Mesenchymal stem cell (in vitro differentiated cells and primary cell): ENCODE measurements at regions not wholly inside any gene's neighbourhood (a gene's known extent, or its start where the extent isn't known, plus 50 kb on each side); places are given as distances from the start of the nearest gene placed in this dataset.

Experiments
- DNase-seq: peaks from one replicate; pipeline ENCODE4 v3.0.0-alpha.2; 2013
- H2AFZ ChIP-seq: one replicate; pipeline ENCODE4 v1.6.1; 2013; ENCODE audit warnings: low read depth, mild to moderate bottlenecking, control low read depth, inconsistent platforms, low read length, moderate library complexity
- H2AK5ac ChIP-seq: 2 replicates; pipeline ENCODE4 v1.6.1; 2013; ENCODE audit warnings: low read length, moderate library complexity, mild to moderate bottlenecking, inconsistent platforms; ENCODE audit not compliant: severe bottlenecking
- H2BK120ac ChIP-seq: one replicate; pipeline ENCODE4 v1.6.1; 2013; ENCODE audit warnings: low read depth, mild to moderate bottlenecking, inconsistent platforms, low read length, moderate library complexity
- H2BK12ac ChIP-seq, 2 experiments: one replicate each; pipeline ENCODE4 v1.6.1; 2013; ENCODE audit warnings: inconsistent platforms in 2 of 2, low read length in 2 of 2, mild to moderate bottlenecking in 2 of 2, moderate library complexity in 2 of 2, control low read depth in 1 of 2
- H2BK15ac ChIP-seq: one replicate; pipeline ENCODE4 v1.6.1; 2013; ENCODE audit warnings: mild to moderate bottlenecking, low read depth, inconsistent platforms; ENCODE audit not compliant: poor library complexity, severe bottlenecking
- H2BK5ac ChIP-seq: 2 replicates; pipeline ENCODE4 v1.6.1; 2013; ENCODE audit warnings: low read depth, mild to moderate bottlenecking, low read length, control low read depth, inconsistent platforms; ENCODE audit not compliant: poor library complexity, severe bottlenecking
- H3K14ac ChIP-seq, 2 experiments: one replicate each; pipeline ENCODE4 v1.6.1; 2013; ENCODE audit warnings: inconsistent platforms in 2 of 2, low read length in 2 of 2, control low read depth in 1 of 2, mild to moderate bottlenecking in 1 of 2, moderate library complexity in 1 of 2
- H3K18ac ChIP-seq, 2 experiments: one replicate each; pipeline ENCODE4 v1.6.1; 2013; ENCODE audit warnings: inconsistent platforms in 2 of 2, low read length in 2 of 2, control low read depth in 1 of 2, low read depth in 1 of 2, mild to moderate bottlenecking in 1 of 2
- H3K23ac ChIP-seq, 2 experiments: one replicate each; pipeline ENCODE4 v1.6.1; 2013; ENCODE audit warnings: inconsistent platforms in 2 of 2, low read length in 2 of 2, mild to moderate bottlenecking in 2 of 2, moderate library complexity in 2 of 2, control low read depth in 1 of 2
- H3K27ac ChIP-seq: 2 replicates; pipeline ENCODE4 v1.5.1; 2013; ENCODE audit warnings: mild to moderate bottlenecking, moderate library complexity, low read length, control low read depth, inconsistent platforms; ENCODE audit not compliant: poor library complexity, severe bottlenecking
- H3K27me3 ChIP-seq, 2 experiments: 2 replicates each; pipeline versions ENCODE4 v1.6.1 to v1.7.0; 2013; ENCODE audit warnings: low read length in 2 of 2, mild to moderate bottlenecking in 2 of 2, moderate library complexity in 2 of 2, control low read depth in 1 of 2, inconsistent platforms in 1 of 2; ENCODE audit not compliant: control insufficient read depth in 1 of 2, insufficient read depth in 1 of 2
- H3K36me3 ChIP-seq, 2 experiments: 2 replicates each; pipeline versions ENCODE4 v1.6.1 to v1.7.0; 2013; ENCODE audit warnings: low read length in 2 of 2, control low read depth in 1 of 2, inconsistent platforms in 1 of 2, low read depth in 1 of 2, mild to moderate bottlenecking in 1 of 2; ENCODE audit not compliant: insufficient read depth in 2 of 2, control insufficient read depth in 1 of 2
- H3K4ac ChIP-seq, 2 experiments: one replicate each; pipeline ENCODE4 v1.6.1; 2013; ENCODE audit warnings: inconsistent platforms in 2 of 2, low read length in 2 of 2, mild to moderate bottlenecking in 2 of 2, moderate library complexity in 2 of 2, control low read depth in 1 of 2, low read depth in 1 of 2
- H3K4me1 ChIP-seq: 2 replicates; pipeline ENCODE4 v1.6.1; 2013; ENCODE audit warnings: low read depth, low read length, control low read depth; ENCODE audit not compliant: control insufficient read depth, insufficient read depth
- H3K4me2 ChIP-seq: 2 replicates; pipeline ENCODE4 v1.6.1; 2013; ENCODE audit warnings: low read length, mild to moderate bottlenecking, inconsistent platforms; ENCODE audit not compliant: poor library complexity, severe bottlenecking
- H3K4me3 ChIP-seq, 2 experiments: 2 replicates each; pipeline versions ENCODE4 v1.5.1 to v1.7.0; 2013; ENCODE audit warnings: low read length in 2 of 2, mild to moderate bottlenecking in 2 of 2, control low read depth in 1 of 2, low read depth in 1 of 2; ENCODE audit not compliant: insufficient read depth in 1 of 2
- H3K79me1 ChIP-seq: replicated peaks from 2 replicates; pipeline ENCODE4 v1.6.1; 2013; ENCODE audit warnings: mild to moderate bottlenecking, control low read depth, low read length, inconsistent platforms; ENCODE audit not compliant: poor library complexity, severe bottlenecking
- H3K9ac ChIP-seq: 2 replicates; pipeline ENCODE4 v1.7.0; 2013; ENCODE audit warnings: mild to moderate bottlenecking, low read length, moderate library complexity
- H3K9me3 ChIP-seq: 2 replicates; pipeline ENCODE4 v1.7.0; 2013; ENCODE audit warnings: mild to moderate bottlenecking, low read length; ENCODE audit not compliant: control insufficient read depth
- H4K8ac ChIP-seq: one replicate; pipeline ENCODE4 v1.6.1; 2013; ENCODE audit warnings: inconsistent platforms, mild to moderate bottlenecking, low read length, moderate library complexity
- H4K91ac ChIP-seq: one replicate; pipeline ENCODE4 v1.6.1; 2013; ENCODE audit warnings: mild to moderate bottlenecking, low read length, inconsistent platforms
- WGBS: methylation state at CpG from one replicate; pipeline ENCODE4 v1.1.7; 2013; ENCODE audit warnings: mixed read lengths; 5-methylcytosine and 5-hydroxymethylcytosine counted together

- H2BK15ac ChIP-seq: no peak overlapping the region
- H3K4me2 ChIP-seq: no peak overlapping the region
- H3K4ac ChIP-seq: no peak overlapping the region
- DNase-seq: no peak
- no peak overlapping the region for H3K27ac ChIP-seq
- H3K23ac ChIP-seq: no peak overlapping the region
- H3K4me3 ChIP-seq: no peak overlapping the region
- 88% methylated on average over 1 of the region's 2 CpGs for WGBS
- H3K9me3 ChIP-seq: peaks cover 2% of the 10 kb centered on the region
- no peak overlapping the region for H2BK120ac ChIP-seq
- H3K4me1 ChIP-seq: no peaks in the 10 kb centered on the region
- H3K9ac ChIP-seq: no peak overlapping the region
- no peak overlapping the region for H2BK5ac ChIP-seq
- H4K91ac ChIP-seq: no peak overlapping the region
- no peaks in the 10 kb centered on the region for H3K36me3 ChIP-seq
- H3K18ac ChIP-seq: no peak overlapping the region
- H3K14ac ChIP-seq: no peak overlapping the region
- no peak overlapping the region for H4K8ac ChIP-seq
- no peak overlapping the region for H2AFZ ChIP-seq
- H3K79me1 ChIP-seq: no peaks in the 10 kb centered on the region
- H2BK12ac ChIP-seq: no peak overlapping the region
- H2AK5ac ChIP-seq: no peak overlapping the region
- peaks cover 15 to 30% of the 10 kb centered on the region in 2 experiments for H3K27me3 ChIP-seq
Measured at GRCh38 chr11:11047851-11048610, 190.2 kb upstream of the ZBED5 start.

GRCh38 chr11:11046781-11047180 is 188.9 kb upstream of the ZBED5 start:
- H2BK12ac ChIP-seq: no peak overlapping the region
- DNase-seq: no peak
- WGBS: 85% methylated on average over 4 of the region's 4 CpGs
- H3K23ac ChIP-seq: no peak overlapping the region
- no peak overlapping the region for H4K8ac ChIP-seq
- no peaks in the 10 kb centered on the region for H3K4me1 ChIP-seq
- no peak overlapping the region for H2AFZ ChIP-seq
- H2BK120ac ChIP-seq: no peak overlapping the region
- H3K14ac ChIP-seq: no peak overlapping the region
- no peak overlapping the region for H3K4me3 ChIP-seq
- H3K9me3 ChIP-seq: no peaks in the 10 kb centered on the region
- H2AK5ac ChIP-seq: no peak overlapping the region
- H3K4me2 ChIP-seq: no peak overlapping the region
- H2BK5ac ChIP-seq: no peak overlapping the region
- H4K91ac ChIP-seq: no peak overlapping the region
- no peak overlapping the region for H3K27ac ChIP-seq
- no peak overlapping the region for H2BK15ac ChIP-seq
- H3K36me3 ChIP-seq: no peaks in the 10 kb centered on the region
- H3K18ac ChIP-seq: no peak overlapping the region
- H3K27me3 ChIP-seq: peaks cover 20 to 34% of the 10 kb centered on the region in 2 experiments
- H3K4ac ChIP-seq: no peak overlapping the region
- H3K9ac ChIP-seq: no peak overlapping the region
- H3K79me1 ChIP-seq: no peaks in the 10 kb centered on the region

- Histone ChIP-seq H4K91ac (no peak overlapping the region), H3K4me1 (no peaks in the 10 kb centered on the region), H3K4me3 (no peak overlapping the region), H2BK12ac (no peak overlapping the region), H3K4ac (no peak overlapping the region), H2BK120ac (no peak overlapping the region), H3K9ac (no peak overlapping the region), H2AFZ (no peak overlapping the region), H2BK5ac (no peak overlapping the region), H3K79me1 (no peaks in the 10 kb centered on the region), H3K23ac (no peak overlapping the region), H3K14ac (no peak overlapping the region), H3K9me3 (no peaks in the 10 kb centered on the region), H3K27me3 (peaks cover 20 to 34% of the 10 kb centered on the region in 2 experiments), H3K4me2 (no peak overlapping the region), H2BK15ac (no peak overlapping the region), H4K8ac (no peak overlapping the region), H3K27ac (no peak overlapping the region), H2AK5ac (no peak overlapping the region), H3K18ac (no peak overlapping the region), H3K36me3 (no peaks in the 10 kb centered on the region)
- DNase-seq: no peak
- WGBS: 94% methylated on average over 6 of the region's 6 CpGs
Measured at GRCh38 chr11:11045156-11045930, 187.5 kb upstream of the ZBED5 start.

- H2BK12ac ChIP-seq: no peak overlapping the region
- no peak overlapping the region for H2AFZ ChIP-seq
- H3K36me3 ChIP-seq: no peaks in the 10 kb centered on the region
- no peaks in the 10 kb centered on the region for H3K4me1 ChIP-seq
- 77% methylated on average over 9 of the region's 9 CpGs for WGBS
- H2BK15ac ChIP-seq: no peak overlapping the region
- H2AK5ac ChIP-seq: no peak overlapping the region
- no peak overlapping the region for H3K4me2 ChIP-seq
- H3K9ac ChIP-seq: no peak overlapping the region
- H3K4me3 ChIP-seq: no peak overlapping the region
- peak overlapping the region; percentile 19 for H4K8ac ChIP-seq
- DNase-seq: no peak
- H2BK120ac ChIP-seq: no peak overlapping the region
- no peak overlapping the region for H3K18ac ChIP-seq
- no peak overlapping the region for H4K91ac ChIP-seq
- H3K23ac ChIP-seq: no peak overlapping the region
- no peaks in the 10 kb centered on the region for H3K9me3 ChIP-seq
- no peak overlapping the region for H2BK5ac ChIP-seq
- H3K27ac ChIP-seq: no peak overlapping the region
- no peaks in the 10 kb centered on the region for H3K79me1 ChIP-seq
- peaks cover 20 to 34% of the 10 kb centered on the region in 2 experiments for H3K27me3 ChIP-seq
- H3K4ac ChIP-seq: no peak overlapping the region
- H3K14ac ChIP-seq: no peak overlapping the region
Measured at GRCh38 chr11:11044137-11044855, 186.4 kb upstream of the ZBED5 start.
